Adrenal gland (tissue), 9 donors: ENCODE measurements at regions not wholly inside any gene's neighbourhood (a gene's known extent, or its start where the extent isn't known, plus 50 kb on each side); places are given as distances from the start of the nearest gene placed in this dataset.
"Not testable (repeated sequence)": the region's sequence is repeated elsewhere in the genome, so short reads cannot be mapped to it uniquely, and the experiment has no call there.

Source experiments
- DNase-seq, 7 donors: peaks; one replicate each; pipeline ENCODE4 v3.0.0-alpha.2; 2019 to 2020
- H3K27ac ChIP-seq, 5 donors: fragments of 200-600 bp; sonication (generic) in 4 of 5; 1 replicate in 3 of 5; 2 replicates in 2 of 5; pipeline versions ENCODE4 v1.5.1 to v1.8.0; 2016 to 2020; ENCODE audit warnings: mild to moderate bottlenecking in 1 of 5
- H3K27me3 ChIP-seq: fragments of 200-600 bp; 2 replicates; pipeline ENCODE4 v1.8.0; 2021
- H3K36me3 ChIP-seq, 2 donors: fragments of 200-600 bp; replicated peaks in 1 of 2; 1 replicate in 1 of 2; 2 replicates in 1 of 2; pipeline versions ENCODE4 v1.5.1 to v1.8.0; 2018 to 2022
- H3K4me1 ChIP-seq, 2 donors: fragments of 200-600 bp; replicated peaks in 1 of 2; 1 replicate in 1 of 2; 2 replicates in 1 of 2; pipeline versions ENCODE4 v1.5.1 to v1.8.0; 2018 to 2021
- H3K4me3 ChIP-seq, 4 donors: fragments of 200-600 bp; sonication (generic) in 3 of 4; one replicate each; pipeline ENCODE4 v1.5.1; 2016 to 2018
- H3K9me3 ChIP-seq, 3 donors: fragments of 200-600 bp; sonication (generic) in 1 of 3; replicated peaks in 1 of 3; 1 replicate in 2 of 3; 2 replicates in 1 of 3; pipeline versions ENCODE4 v1.5.1 to v1.8.0; 2016 to 2021
- POLR2A ChIP-seq, 2 donors: fragments of 450-650 bp; IDR thresholded peaks; one replicate each; pipeline ENCODE4 v1.6.1; 2017; ENCODE audit warnings: antibody characterized with exemption in 2 of 2, mild to moderate bottlenecking in 2 of 2, moderate library complexity in 1 of 2
- WGBS, 4 donors: extraction: QIAGEN DNeasy Blood & Tissue Kit in 2 of 4; methylation state at CpG; one replicate each; pipeline versions ENCODE4 v1.1.5 to v1.1.7; 2013 to 2017; 5-methylcytosine and 5-hydroxymethylcytosine counted together
- intact Hi-C, 2 donors: fragments of 100-400 bp; cut with DNase I; formaldehyde crosslinking; loops; one replicate each; pipeline versions ENCODE4 v1.14.1 to v1.15.0; 2022 to 2023
- TF ChIP-seq, protein P1 (sequence below), 6 experiments: fragments of 450-650 bp in 4 of 6; fragments of 200-600 bp in 2 of 6; sonication (generic) in 1 of 6; IDR thresholded peaks; 1 replicate in 5 of 6; 2 replicates in 1 of 6; pipeline versions ENCODE4 v1.5.1 to v1.8.0; 2016 to 2021; ENCODE audit warnings: antibody characterized with exemption in 6 of 6, mild to moderate bottlenecking in 2 of 6, moderate library complexity in 1 of 6
- donor health status: healthy with polysubstance abuse.
- donor health status: Bipolar disorder and iron deficiency.
- donor health status: DM: yes; HTN: yes; CAD: no.
- donor health status: DM: no; HTN: no; CAD: no.
- donor health status: DM: no; HTN: no; CAD: no.

- DNase-seq, result no peak
- no peak for TF ChIP-seq POLR2A (IDR thresholded peaks at IDR 0.05)
- TF ChIP-seq, protein P1, sequence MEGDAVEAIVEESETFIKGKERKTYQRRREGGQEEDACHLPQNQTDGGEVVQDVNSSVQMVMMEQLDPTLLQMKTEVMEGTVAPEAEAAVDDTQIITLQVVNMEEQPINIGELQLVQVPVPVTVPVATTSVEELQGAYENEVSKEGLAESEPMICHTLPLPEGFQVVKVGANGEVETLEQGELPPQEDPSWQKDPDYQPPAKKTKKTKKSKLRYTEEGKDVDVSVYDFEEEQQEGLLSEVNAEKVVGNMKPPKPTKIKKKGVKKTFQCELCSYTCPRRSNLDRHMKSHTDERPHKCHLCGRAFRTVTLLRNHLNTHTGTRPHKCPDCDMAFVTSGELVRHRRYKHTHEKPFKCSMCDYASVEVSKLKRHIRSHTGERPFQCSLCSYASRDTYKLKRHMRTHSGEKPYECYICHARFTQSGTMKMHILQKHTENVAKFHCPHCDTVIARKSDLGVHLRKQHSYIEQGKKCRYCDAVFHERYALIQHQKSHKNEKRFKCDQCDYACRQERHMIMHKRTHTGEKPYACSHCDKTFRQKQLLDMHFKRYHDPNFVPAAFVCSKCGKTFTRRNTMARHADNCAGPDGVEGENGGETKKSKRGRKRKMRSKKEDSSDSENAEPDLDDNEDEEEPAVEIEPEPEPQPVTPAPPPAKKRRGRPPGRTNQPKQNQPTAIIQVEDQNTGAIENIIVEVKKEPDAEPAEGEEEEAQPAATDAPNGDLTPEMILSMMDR (IDR thresholded peaks at IDR 0.05), result no peak
- intact Hi-C loops, result no loop called here
- 84 to 94% (median 91%) methylated on average over 2 of the region's 2 CpGs for WGBS, 4 donors
- Histone ChIP-seq H3K4me1 (peaks cover 18 to 22% of the 10 kb centered on the region in 2 donors), H3K27me3 (no peaks in the 10 kb centered on the region), H3K9me3 (no peaks in the 10 kb centered on the region), H3K4me3 (no peak overlapping the region), H3K27ac (peak overlapping the region in 2 of 5 donors; percentile 31 to 40), H3K36me3 (no peaks in the 10 kb centered on the region)
These were observed 123.6 kb downstream of the ZNF248 start for GRCh38 chr10:37733822-37734221.

DNA sequence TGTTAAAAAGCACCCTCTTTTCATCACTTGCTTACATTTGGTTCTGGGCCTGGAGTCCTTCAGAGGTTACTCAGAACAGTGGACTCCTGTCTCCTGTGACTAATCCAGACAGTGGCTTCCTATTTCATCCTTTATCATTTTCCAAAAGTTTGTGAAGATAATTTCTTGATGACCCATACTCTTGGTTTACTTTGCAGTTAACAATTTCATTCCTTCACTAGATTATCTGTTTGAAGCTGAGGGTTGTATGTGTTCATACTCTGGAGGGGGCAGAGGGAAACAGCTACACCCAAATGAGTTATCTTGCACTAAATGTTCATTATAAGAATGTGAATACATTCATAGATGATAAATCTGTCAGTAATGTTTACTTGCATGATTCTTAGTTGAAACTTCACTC lies 124.7 kb downstream of the ZNF248 start:
- H3K27ac ChIP-seq, result peak overlapping the region in 1 of 5 donors; percentile 65
- H3K4me1 ChIP-seq, result peaks cover 18 to 22% of the 10 kb centered on the region in 2 donors
- no peaks in the 10 kb centered on the region for H3K9me3 ChIP-seq
- intact Hi-C loops, result no loop called here
- H3K4me3 ChIP-seq, result no peak overlapping the region
- no peak for DNase-seq
- TF ChIP-seq POLR2A (IDR thresholded peaks at IDR 0.05), result no peak
- TF ChIP-seq, protein P1 (IDR thresholded peaks at IDR 0.05), result no peak
- no peaks in the 10 kb centered on the region for H3K36me3 ChIP-seq
- no peaks in the 10 kb centered on the region for H3K27me3 ChIP-seq

- no peak overlapping the region for H3K4me3 ChIP-seq
- 79 to 95% (median 84%) methylated on average over 5 of the region's 5 CpGs for WGBS, 4 donors
- intact Hi-C loops, result no loop called here
- peaks cover 5 to 10% of the 10 kb centered on the region in 2 donors for H3K4me1 ChIP-seq
- DNase-seq, result no peak
- no peak for TF ChIP-seq POLR2A (IDR thresholded peaks at IDR 0.05)
- TF ChIP-seq, protein P1 (IDR thresholded peaks at IDR 0.05), result no peak
- H3K9me3 ChIP-seq, result no peaks in the 10 kb centered on the region
- H3K27ac ChIP-seq, result no peak overlapping the region
- no peaks in the 10 kb centered on the region for H3K27me3 ChIP-seq
- H3K36me3 ChIP-seq, result no peaks in the 10 kb centered on the region
These were observed 128.6 kb downstream of the ZNF248 start for GRCh38 chr10:37728830-37729229.

- no peaks in the 10 kb centered on the region for H3K27me3 ChIP-seq
- H3K27ac ChIP-seq, result no peak overlapping the region
- H3K4me3 ChIP-seq, result no peak overlapping the region
- no peaks in the 10 kb centered on the region for H3K36me3 ChIP-seq
- no peak for TF ChIP-seq POLR2A (IDR thresholded peaks at IDR 0.05)
- intact Hi-C loops, result no loop called here
- H3K4me1 ChIP-seq, result peaks cover 0 to 5% of the 10 kb centered on the region in 2 donors
- peak in 1 of 7 donors; percentile 12 for DNase-seq
- WGBS, 4 donors, result 84 to 94% (median 88%) methylated on average over 7 to 12 of the region's 12 CpGs
- no peaks in the 10 kb centered on the region for H3K9me3 ChIP-seq
These were observed 129.7 kb downstream of the ZNF248 start for GRCh38 chr10:37727491-37728352.

- H3K4me1 ChIP-seq, result no peaks in the 10 kb centered on the region
- intact Hi-C loops, result no loop called here
- WGBS, 4 donors, result 80 to 94% (median 88%) methylated on average over 2 to 3 of the region's 3 CpGs
- no peak overlapping the region for H3K27ac ChIP-seq
- H3K36me3 ChIP-seq, result no peaks in the 10 kb centered on the region
- H3K9me3 ChIP-seq, result no peaks in the 10 kb centered on the region
- no peaks in the 10 kb centered on the region for H3K27me3 ChIP-seq
- DNase-seq, result no peak
- TF ChIP-seq, protein P1 (IDR thresholded peaks at IDR 0.05), result no peak
- TF ChIP-seq POLR2A (IDR thresholded peaks at IDR 0.05), result no peak
- no peak overlapping the region for H3K4me3 ChIP-seq
These were observed 136.3 kb downstream of the ZNF248 start for GRCh38 chr10:37721100-37721499.

- 81 to 84% (median 83%) methylated on average over 6 of the region's 6 CpGs for WGBS, 4 donors
- H3K9me3 ChIP-seq, H3K27ac ChIP-seq, H3K36me3 ChIP-seq, DNase-seq, intact Hi-C loops, H3K4me3 ChIP-seq, H3K27me3 ChIP-seq, H3K4me1 ChIP-seq: not testable (repeated sequence)
These were observed 139.3 kb downstream of the ZNF248 start for GRCh38 chr10:37718060-37718459.
